NCI-H526 treated with DMSO at 0.1 percent for 48 hours (cell line): ENCODE measurements at regions not wholly inside any gene's neighbourhood (a gene's known extent, or its start where the extent isn't known, plus 50 kb on each side); places are given as distances from the start of the nearest gene placed in this dataset.

ENCODE experiments used
- DNase-seq: peaks from one replicate; lab custom pipeline; 2025; lab: John Stamatoyannopoulos, UW

DNA sequence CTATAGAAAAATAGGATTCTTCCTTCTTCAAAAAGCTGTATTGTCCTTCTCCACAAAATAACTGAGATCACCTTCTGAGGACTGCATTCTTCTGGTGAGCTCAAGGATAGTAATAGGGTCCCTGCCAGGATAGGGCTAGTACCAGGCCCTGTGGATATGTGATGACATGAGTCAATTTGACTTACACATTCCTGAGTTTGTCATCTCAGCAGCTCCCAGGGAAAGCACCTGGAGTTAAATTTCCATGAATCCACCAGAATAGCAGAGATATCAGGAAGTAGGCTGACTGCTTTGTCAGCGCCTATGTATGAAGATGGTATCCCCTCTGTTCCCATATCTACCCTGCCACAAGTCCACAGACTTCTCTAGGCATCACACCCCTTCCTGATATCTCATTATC lies 225.8 kb downstream of the PMP22 start:
- no peak for DNase-seq

GRCh38 chr17:15038656-15039055 lies 226.5 kb downstream of the PMP22 start:
- no peak for DNase-seq

- no peak for DNase-seq
Observed at GRCh38 chr17:15036238-15036637, 228.9 kb downstream of the PMP22 start.

GRCh38 chr17:15031975-15032374 lies 233.2 kb downstream of the PMP22 start:
- no peak for DNase-seq

GRCh38 chr17:15029469-15029868 lies 235.7 kb downstream of the PMP22 start:
- no peak for DNase-seq

DNA sequence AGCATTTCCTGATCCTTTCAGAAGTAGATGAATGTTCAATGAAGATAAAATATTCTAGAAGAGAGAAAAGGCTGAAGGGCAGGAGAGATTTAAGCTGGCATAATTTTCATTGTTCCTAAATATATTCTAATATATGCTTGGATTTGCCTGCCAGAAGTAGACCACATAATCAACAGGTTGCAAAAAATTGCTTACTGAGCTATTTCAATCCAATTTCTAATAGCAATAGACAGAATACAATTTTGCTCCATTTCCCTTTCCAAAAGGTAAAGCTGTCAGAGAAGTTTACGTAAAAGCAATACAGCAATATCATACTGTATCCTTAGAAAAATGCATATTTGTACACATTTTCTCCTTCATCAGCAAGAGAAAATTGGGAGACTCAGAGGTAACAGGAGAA lies 237.3 kb downstream of the PMP22 start:
- DNase-seq: no peak

DNA sequence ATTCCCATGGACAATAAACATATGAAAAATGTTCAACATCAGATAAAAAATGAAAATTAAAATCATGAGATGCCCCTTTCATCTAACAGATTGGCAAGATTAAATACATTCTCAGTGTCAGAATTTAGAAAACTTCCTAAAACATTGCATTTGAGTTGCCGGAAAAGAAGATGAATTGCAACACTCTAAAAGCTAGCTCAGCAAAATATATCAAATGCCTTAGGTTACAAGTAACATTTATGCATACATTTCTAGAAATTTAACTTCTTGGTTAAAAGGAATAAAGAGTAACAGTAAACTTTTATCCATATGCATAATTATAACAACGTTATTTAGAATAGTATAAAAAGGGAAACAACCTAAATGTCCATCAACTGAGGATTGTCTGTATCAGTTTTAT lies 239.0 kb downstream of the PMP22 start:
- no peak for DNase-seq

- no peak for DNase-seq
Observed at GRCh38 chr17:15023589-15024336, 241.4 kb downstream of the PMP22 start.

DNA sequence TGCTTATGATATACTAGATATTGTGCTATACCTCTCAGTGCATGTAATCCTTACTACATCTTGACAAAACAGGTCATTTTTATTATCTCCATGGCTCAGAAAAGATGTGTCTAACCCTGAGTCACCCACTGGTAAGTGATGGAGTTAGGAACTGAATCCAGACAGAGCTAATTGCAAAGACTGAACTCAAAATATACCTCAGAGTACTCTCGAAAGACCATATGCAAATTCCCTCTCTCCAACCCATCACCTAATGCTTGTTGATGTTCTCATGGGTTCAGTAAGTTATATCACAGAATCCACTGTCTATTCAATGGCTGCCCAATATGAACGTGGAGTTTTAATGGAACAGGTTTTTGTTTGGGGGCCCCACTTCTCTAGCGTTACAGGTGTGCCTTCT lies 246.0 kb downstream of the PMP22 start:
- DNase-seq: no peak

DNA sequence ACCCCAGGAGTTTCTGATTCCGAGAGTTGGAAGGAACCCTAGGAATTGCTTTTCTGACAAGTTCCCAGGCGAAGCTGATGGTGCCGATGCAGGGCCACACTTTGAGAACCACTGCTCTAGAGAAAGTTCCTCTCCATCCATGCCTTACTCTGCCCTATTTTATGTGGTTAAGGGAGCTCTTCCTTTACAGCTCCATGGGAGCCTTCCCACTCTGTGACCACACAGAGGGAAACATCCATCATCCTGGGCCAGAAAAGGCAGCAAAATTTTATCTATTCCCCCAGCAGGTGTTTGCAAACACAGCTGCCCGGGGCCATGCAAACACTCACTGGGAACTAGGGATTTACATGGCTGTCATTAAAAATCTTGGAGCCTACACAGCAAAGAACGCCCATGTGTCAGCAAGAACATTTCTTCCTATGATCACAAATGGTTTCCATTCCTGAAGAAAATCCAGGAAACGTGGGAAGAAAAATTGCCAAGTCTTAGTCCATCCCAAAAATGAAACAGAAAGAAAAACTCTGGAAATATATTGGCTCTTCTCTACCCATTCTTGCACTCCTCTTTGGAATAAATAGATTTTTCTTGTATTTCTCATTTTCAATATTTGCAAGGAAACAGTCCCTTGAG lies 252.7 kb downstream of the PMP22 start:
- DNase-seq: no peak

DNA sequence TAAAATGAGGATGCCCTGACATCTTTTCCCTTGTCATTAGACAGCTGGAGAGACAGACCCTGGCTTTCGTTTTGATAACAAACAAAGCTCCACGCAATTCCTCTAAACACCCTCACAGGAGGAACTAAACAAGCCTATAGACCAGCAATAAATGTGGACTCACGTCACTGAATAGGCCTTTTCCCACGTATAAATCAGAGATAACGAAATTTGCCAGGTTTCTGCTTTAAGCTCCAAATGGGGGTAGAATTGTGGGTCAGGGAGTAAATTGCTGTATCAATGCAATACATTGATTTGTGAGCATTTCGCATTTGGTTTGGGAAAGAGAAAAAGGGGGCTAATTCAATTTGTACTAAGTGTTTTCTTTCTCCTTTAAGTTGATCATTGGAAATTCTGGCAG lies 256.0 kb downstream of the PMP22 start:
- no peak for DNase-seq

- DNase-seq: no peak
Observed at GRCh38 chr17:15007147-15007553, 258.0 kb downstream of the PMP22 start.

GRCh38 chr17:15006421-15007128 lies 258.6 kb downstream of the PMP22 start:
- no peak for DNase-seq

DNA sequence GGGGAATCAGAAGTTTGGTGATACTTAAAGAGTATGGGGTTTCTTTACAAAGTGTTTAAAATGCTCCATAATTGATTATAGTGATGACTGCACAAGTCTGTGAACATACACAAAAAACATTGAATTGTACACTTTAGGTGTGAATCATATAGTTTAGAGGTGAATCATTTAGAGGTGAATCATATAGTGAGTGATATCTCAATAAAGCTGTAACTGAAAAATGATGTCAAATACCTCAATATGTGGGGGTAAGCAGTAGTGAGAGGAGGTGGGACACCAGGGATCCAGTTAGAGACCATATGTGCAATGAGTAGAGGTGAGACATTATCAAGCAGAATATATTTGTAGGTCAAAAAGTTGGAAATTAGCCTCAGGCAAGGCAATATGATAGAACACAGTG lies 264.5 kb downstream of the PMP22 start:
- DNase-seq: no peak

DNA sequence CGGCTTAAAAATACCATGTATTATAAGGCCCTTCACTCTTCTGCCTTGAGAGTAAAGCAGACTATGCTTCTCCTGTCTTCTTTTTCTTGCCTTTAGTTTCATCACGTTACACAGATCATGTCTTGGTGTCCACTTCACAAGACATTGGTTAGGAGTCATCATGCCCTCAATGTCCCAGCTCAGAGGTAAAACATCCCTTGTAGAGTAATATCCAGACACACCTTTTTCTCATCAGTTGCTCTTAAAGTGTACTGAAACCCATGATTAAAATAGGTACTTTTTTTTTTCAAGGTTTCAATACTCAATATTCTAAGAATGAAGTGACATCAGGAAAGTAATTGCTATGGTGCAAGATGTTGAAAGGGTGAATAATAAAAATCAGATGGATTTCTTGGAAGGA lies 267.8 kb downstream of the PMP22 start:
- DNase-seq: no peak

DNA sequence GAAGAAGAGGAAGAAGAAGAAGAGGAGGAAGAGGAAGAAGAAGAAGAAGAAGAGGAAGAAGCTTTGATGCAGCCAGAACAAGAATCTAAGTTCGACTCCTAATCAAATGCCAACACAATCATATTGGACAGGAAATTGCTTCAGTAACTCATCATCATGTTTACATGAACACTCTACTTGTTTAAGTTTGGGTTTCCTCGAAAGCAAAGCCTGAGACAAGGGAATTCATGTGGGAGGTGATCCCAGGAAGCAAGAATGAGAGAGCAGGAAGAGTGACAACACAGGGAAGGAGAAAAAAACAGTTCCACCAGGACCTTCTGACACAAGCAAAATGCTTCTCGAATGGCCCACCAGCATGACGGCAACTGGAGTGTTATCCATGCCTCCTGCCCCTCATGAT lies 279.0 kb downstream of the PMP22 start:
- no peak for DNase-seq

GRCh38 chr17:14972844-14973243 lies 292.3 kb downstream of the PMP22 start:
- DNase-seq: no peak

- no peak for DNase-seq
Observed at GRCh38 chr17:14971054-14971453, 294.1 kb downstream of the PMP22 start.

DNA sequence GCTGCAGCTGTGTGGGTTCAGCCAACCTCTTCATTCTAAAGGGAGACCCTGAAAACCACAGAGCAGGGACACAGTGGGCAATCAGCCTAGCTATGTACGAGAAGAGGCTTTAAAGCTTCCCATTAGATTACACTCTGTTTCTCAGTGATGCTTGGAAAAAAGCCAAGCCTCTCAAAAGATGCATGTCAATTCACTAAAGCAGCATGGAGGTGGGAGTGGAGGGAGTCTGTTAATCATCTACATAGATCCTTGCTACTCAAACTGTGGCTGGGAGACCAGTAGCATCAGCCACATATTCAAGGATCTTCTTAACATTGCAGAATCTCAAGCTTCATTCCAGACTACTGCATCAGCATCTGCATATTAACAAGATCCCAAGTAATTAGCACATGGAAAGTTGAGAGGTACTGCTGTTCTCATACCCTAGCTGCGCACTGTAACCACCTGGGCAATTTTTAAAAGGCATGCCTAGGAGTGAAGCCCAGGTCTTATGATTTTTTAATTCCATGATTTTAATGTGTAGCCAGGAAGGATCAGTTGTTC lies 305.9 kb downstream of the PMP22 start:
- no peak for DNase-seq

GRCh38 chr17:14953405-14953804 lies 311.7 kb downstream of the PMP22 start:
- DNase-seq: no peak

DNA sequence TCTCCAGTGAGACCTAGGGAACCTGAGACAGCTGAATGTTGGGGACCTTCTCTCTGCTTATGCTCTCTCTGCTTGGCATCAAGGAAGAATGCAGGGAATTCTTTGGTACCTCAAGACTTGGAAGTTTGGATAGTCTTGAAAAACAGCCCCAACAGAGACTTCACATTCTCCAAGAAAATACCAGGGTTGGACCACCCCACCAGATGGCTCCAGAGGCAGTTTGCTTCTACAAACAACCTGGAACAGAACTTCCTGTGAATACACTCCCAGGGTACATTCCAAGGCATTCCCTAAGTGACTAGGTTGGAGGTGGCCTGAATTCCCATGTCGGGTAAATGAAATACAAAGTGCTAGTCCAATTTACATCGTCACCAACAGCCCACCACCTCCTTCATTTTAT lies 314.4 kb downstream of the PMP22 start:
- no peak for DNase-seq

DNA sequence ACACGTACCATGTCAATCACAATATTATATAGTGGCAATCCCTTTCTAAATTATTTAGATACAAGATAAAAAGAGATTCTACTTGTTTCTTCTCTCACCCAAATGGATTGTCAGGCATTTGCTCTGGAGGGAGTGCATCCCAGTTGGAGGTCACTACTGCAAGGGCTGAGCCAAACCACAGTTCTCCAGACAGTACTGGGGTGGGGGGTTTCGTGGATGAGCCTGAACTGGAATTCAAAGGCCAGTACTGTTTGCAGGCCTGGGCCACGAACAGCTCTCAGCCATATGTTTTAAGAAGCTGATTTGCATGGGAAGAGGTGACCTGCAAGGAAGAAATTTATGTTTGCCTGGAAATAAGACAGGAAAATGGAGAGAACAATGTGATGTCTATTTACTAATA lies 314.9 kb downstream of the PMP22 start:
- DNase-seq: no peak

DNA sequence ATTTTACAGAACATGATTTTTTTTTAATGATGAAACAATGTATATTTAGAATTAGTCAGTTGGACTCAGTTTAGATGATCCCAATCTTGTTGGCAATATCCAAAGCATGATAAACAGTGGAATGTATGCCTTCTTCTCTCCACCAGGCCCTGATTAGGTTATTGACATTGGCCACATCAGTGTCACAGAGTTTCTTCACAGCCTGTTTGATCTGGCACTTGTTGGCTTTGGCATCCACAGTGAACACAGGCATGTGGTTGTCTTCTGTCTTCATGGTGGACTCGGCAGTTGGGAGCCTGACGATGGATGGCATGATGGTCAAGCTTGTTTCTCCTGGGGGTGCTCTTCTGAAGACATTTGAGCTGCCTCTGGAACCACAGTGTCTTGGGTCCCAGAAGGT lies 317.5 kb downstream of the PMP22 start:
- no peak for DNase-seq
